K562 (cell line): ENCODE measurements at regions not wholly inside any gene's neighbourhood (a gene's known extent, or its start where the extent isn't known, plus 50 kb on each side); places are given as distances from the start of the nearest gene placed in this dataset.

Experiments
- ATAC-seq: fragments of 200-7000 bp; cut with Tn5 transposase; 3 replicates; pipeline ENCODE4 v1.9.1; 2020; ENCODE audit warnings: moderate library complexity
- BruUV-seq: library from RNA; stranded (reverse); fragments of 400-500 nt; replicated peaks from 2 replicates; lab custom pipeline; 2021; lab: Mats Ljungman, UMichigan
- CTCF ChIA-PET: fragments of 300-600 bp; formaldehyde crosslinking; extraction: SDS; loops from one replicate; lab custom pipeline; 2021; ENCODE audit warnings: low intra/inter-chr PET ratio; lab: Yijun Ruan, JAX
- POLR2A ChIA-PET: fragments of 300-600, 350-650 bp; sonication (Branson Sonifier 250); formaldehyde crosslinking; extraction: SDS; loops from one replicate; lab custom pipeline; 2021; ENCODE audit warnings: antibody characterized with exemption, inconsistent platforms; lab: Yijun Ruan, JAX
- DNase-seq, 4 experiments: peaks; one replicate each; pipeline versions ENCODE4 v3.0.0 to v3.0.0-alpha.2; 2011 to 2018; ENCODE audit warnings: low spot score in 3 of 4, mixed read lengths in 3 of 4; ENCODE audit errors: extremely low read depth in 1 of 4
- FAIRE-seq: peaks from 2 replicates; lab custom pipeline; 2011; peaks lifted over from hg19 to GRCh38; lab: Jason Lieb, UNC
- H2AFZ ChIP-seq: 2 replicates; pipeline ENCODE4 v1.6.0; 2011; ENCODE audit warnings: low read depth, low read length, control low read depth, inconsistent platforms
- H3K27ac ChIP-seq: fragments of 200-600 bp; 3 replicates; pipeline ENCODE4 v1.8.0; 2011; ENCODE audit warnings: low read depth, mild to moderate bottlenecking, control low read depth, inconsistent platforms, low read length, moderate library complexity, mixed read lengths; ENCODE audit errors: extremely low read depth
- H3K27me3 ChIP-seq, 2 experiments: fragments of 300-600 bp in 1 of 2; 2 replicates in 1 of 2; 3 replicates in 1 of 2; pipeline versions ENCODE4 v1.6.0 to v1.8.0; 2011; ENCODE audit warnings: inconsistent platforms in 2 of 2, low read length in 2 of 2, mild to moderate bottlenecking in 1 of 2, mixed read lengths in 1 of 2, moderate library complexity in 1 of 2; ENCODE audit not compliant: control insufficient read depth in 2 of 2, insufficient read depth in 2 of 2
- H3K36me3 ChIP-seq: fragments of 300-600 bp; 3 replicates; pipeline ENCODE4 v1.8.0; 2011; ENCODE audit warnings: mild to moderate bottlenecking, low read length, inconsistent platforms; ENCODE audit not compliant: control insufficient read depth, insufficient read depth
- H3K4me1 ChIP-seq, 2 experiments: fragments of 200-600 bp in 1 of 2; replicated peaks in 1 of 2; 2 replicates in 1 of 2; 3 replicates in 1 of 2; pipeline versions ENCODE4 v1.5.1 to v1.8.0; 2011; ENCODE audit warnings: inconsistent platforms in 2 of 2, low read length in 2 of 2, mild to moderate bottlenecking in 1 of 2, mixed read lengths in 1 of 2, moderate library complexity in 1 of 2; ENCODE audit not compliant: control insufficient read depth in 2 of 2, insufficient read depth in 2 of 2
- H3K4me2 ChIP-seq: 2 replicates; pipeline ENCODE4 v1.6.1; 2011; ENCODE audit warnings: low read length, control low read depth, inconsistent platforms, mixed read lengths; ENCODE audit not compliant: insufficient read depth
- H3K4me3 ChIP-seq: fragments of 200-600 bp; sonication (generic), shearing (Covaris generic); 2 replicates; pipeline ENCODE4 v1.5.1; 2016; ENCODE audit warnings: control low read depth, inconsistent platforms
- H3K79me2 ChIP-seq: fragments of 200-600 bp; 3 replicates; pipeline ENCODE4 v1.8.0; 2011; ENCODE audit warnings: low read length, inconsistent platforms; ENCODE audit not compliant: control insufficient read depth, insufficient read depth
- H3K9ac ChIP-seq, 2 experiments: 2 replicates each; pipeline versions ENCODE4 v1.6.0 to v1.6.1; 2011; ENCODE audit warnings: low read depth in 2 of 2, low read length in 2 of 2, control low read depth in 1 of 2, inconsistent platforms in 1 of 2, mild to moderate bottlenecking in 1 of 2, mixed read lengths in 1 of 2; ENCODE audit not compliant: insufficient read depth in 1 of 2
- H3K9me1 ChIP-seq: one replicate; pipeline ENCODE4 v1.6.0; 2011; ENCODE audit warnings: inconsistent platforms, mild to moderate bottlenecking, low read length, moderate library complexity; ENCODE audit not compliant: control insufficient read depth, insufficient read depth
- H3K9me3 ChIP-seq: replicated peaks from 2 replicates; pipeline ENCODE4 v1.5.1; 2011; ENCODE audit warnings: low read depth, low read length, inconsistent platforms; ENCODE audit not compliant: control insufficient read depth, insufficient read depth
- H4K20me1 ChIP-seq: replicated peaks from 2 replicates; pipeline ENCODE4 v1.6.1; 2011; ENCODE audit warnings: low read length, inconsistent platforms, mixed read lengths; ENCODE audit not compliant: control insufficient read depth, insufficient read depth
- BACH1 ChIP-seq: fragments of 200-800 bp; sonication (Bioruptor generic); IDR thresholded peaks from 2 replicates; pipeline ENCODE4 v1.6.1; 2016; ENCODE audit warnings: missing genetic modification characterization, missing compliant biosample characterization
- CBX3 ChIP-seq, 2 experiments: IDR thresholded peaks; 1 replicate in 1 of 2; 2 replicates in 1 of 2; pipeline ENCODE4 v1.6.1; 2012; ENCODE audit warnings: inconsistent platforms in 2 of 2, low read length in 2 of 2, borderline replicate concordance in 1 of 2, control low read depth in 1 of 2
- CREBBP ChIP-seq: IDR thresholded peaks from one replicate; pipeline ENCODE4 v1.6.1; 2012; ENCODE audit warnings: low read depth, mild to moderate bottlenecking, control low read depth, inconsistent platforms, low read length
- CTBP1 ChIP-seq: fragments of 450-650 bp; IDR thresholded peaks from 2 replicates; pipeline ENCODE4 v1.6.1; 2016; ENCODE audit warnings: borderline replicate concordance
- CTCF ChIP-seq, 3 experiments: IDR thresholded peaks in 2 of 3; conservative IDR thresholded peaks in 1 of 3; 2 replicates each; pipeline ENCODE4 v1.5.1; 2011 to 2012; ENCODE audit warnings: low read length in 3 of 3, mild to moderate bottlenecking in 3 of 3, control low read depth in 2 of 3, improper control_type of control experiment in 1 of 3, inconsistent platforms in 1 of 3, low read depth in 1 of 3, mixed read lengths in 1 of 3, moderate library complexity in 1 of 3; ENCODE audit not compliant: insufficient read depth in 2 of 3
- GABPB1 ChIP-seq: sonication (generic); formaldehyde crosslinking; IDR thresholded peaks from 2 replicates; pipeline ENCODE4 v1.8.0; 2022; ENCODE audit warnings: mild to moderate bottlenecking, missing genetic modification reagents
- MTA2 ChIP-seq: fragments of 450-650 bp; IDR thresholded peaks from 2 replicates; pipeline ENCODE4 v1.6.1; 2016; ENCODE audit warnings: low read depth
- PBX2 ChIP-seq, 2 experiments: IDR thresholded peaks in 1 of 2; conservative IDR thresholded peaks in 1 of 2; 2 replicates each; pipeline ENCODE4 v1.6.1; 2016; ENCODE audit warnings: low read depth in 2 of 2, mild to moderate bottlenecking in 1 of 2, missing compliant biosample characterization in 1 of 2, missing genetic modification characterization in 1 of 2, moderate library complexity in 1 of 2
- SNRNP70 ChIP-seq: fragments of 200-400 bp; formaldehyde crosslinking; optimal IDR thresholded peaks from 2 replicates; pipeline ENCODE3; 2017; ENCODE audit warnings: low read depth, low read length
- THRA ChIP-seq: fragments of 450-650 bp; IDR thresholded peaks from 2 replicates; pipeline ENCODE4 v1.6.1; 2017; ENCODE audit warnings: mild to moderate bottlenecking, moderate library complexity
- XRCC3 ChIP-seq: fragments of 450-650 bp; IDR thresholded peaks from 2 replicates; pipeline ENCODE4 v1.6.1; 2017; ENCODE audit warnings: mild to moderate bottlenecking, moderate library complexity
- ZNF121 ChIP-seq: sonication (generic); formaldehyde crosslinking; conservative IDR thresholded peaks from 2 replicates; pipeline ENCODE4 v1.8.0; 2022; ENCODE audit warnings: missing genetic modification reagents
- ZNF444 ChIP-seq: fragments of 250-450 bp; sonication (Bioruptor Pico); IDR thresholded peaks from 2 replicates; pipeline ENCODE4 v1.4.0; 2020; ENCODE audit warnings: mild to moderate bottlenecking, moderate library complexity
- ZNF507 ChIP-seq: conservative IDR thresholded peaks from 2 replicates; pipeline ENCODE4 v1.6.1; 2017; ENCODE audit warnings: missing genetic modification characterization, missing compliant biosample characterization
- in situ Hi-C: fragments of 300-500 bp; cut with MboI; formaldehyde crosslinking; loops from 4 replicates; pipeline ENCODE4 v1.15.0; 2018; ENCODE audit warnings: inconsistent platforms, mixed read lengths
- intact Hi-C: fragments of 100-400 bp; cut with micrococcal nuclease; formaldehyde crosslinking; loops from 2 replicates; pipeline ENCODE4 v1.14.2; 2022
- TF ChIP-seq, protein P1 (sequence below): sonication (generic); formaldehyde crosslinking; IDR thresholded peaks from 2 replicates; pipeline ENCODE4 v1.8.0; 2022; ENCODE audit warnings: missing genetic modification reagents, mild to moderate bottlenecking, borderline replicate concordance

DNA sequence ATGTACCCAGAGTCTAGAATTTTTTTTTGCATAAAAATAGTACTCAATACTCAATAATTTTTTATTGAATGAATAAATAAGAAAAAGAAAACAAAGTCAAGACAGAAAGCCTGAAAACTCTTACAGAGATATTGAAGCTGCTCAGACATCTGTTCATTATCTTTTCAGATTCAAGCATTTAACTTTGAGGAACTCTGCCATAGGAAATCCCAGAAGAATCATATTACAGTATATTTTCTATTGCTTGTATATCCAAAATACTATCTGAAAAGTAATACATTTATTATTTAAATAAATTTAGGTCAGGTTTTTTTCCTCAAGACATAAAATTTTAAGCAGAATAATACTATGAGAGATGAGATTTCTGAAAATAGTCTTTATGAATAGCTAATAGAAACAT, 755.9 kb upstream of the ADGRL4 start:
- CTCF ChIA-PET, result no interaction called here
- POLR2A ChIA-PET, result no interaction called here
- BruUV-seq, result no TSS peak
- TF ChIP-seq CTBP1 (no peak), CTCF (IDR thresholded peaks at IDR 0.05 in 2 of 3, conservative IDR thresholded peaks at IDR 0.05 in 1 of 3; ENCODE audit: insufficient read depth in 2 of 3, low read depth in 1 of 3, low read length in 3 of 3) (no peak), ZNF507 (tag) (no peak), XRCC3 (no peak), MTA2 (no peak), BACH1 (tag) (no peak), ZNF444 (CRISPR knock-in tag) (no peak), CBX3 (IDR thresholded peaks at IDR 0.05; ENCODE audit: borderline replicate concordance in 1 of 2, low read length in 2 of 2) (no peak), CREBBP (no peak), THRA (no peak), PBX2 (CRISPR knock-in tag; IDR thresholded peaks at IDR 0.05; ENCODE audit: low read depth) (no peak), PBX2 (tag; conservative IDR thresholded peaks at IDR 0.05; ENCODE audit: low read depth) (no peak), ZNF121 (CRISPR knock-in tag) (no peak), SNRNP70 (no peak), GABPB1 (CRISPR knock-in tag) (no peak)
- TF ChIP-seq, protein P1, sequence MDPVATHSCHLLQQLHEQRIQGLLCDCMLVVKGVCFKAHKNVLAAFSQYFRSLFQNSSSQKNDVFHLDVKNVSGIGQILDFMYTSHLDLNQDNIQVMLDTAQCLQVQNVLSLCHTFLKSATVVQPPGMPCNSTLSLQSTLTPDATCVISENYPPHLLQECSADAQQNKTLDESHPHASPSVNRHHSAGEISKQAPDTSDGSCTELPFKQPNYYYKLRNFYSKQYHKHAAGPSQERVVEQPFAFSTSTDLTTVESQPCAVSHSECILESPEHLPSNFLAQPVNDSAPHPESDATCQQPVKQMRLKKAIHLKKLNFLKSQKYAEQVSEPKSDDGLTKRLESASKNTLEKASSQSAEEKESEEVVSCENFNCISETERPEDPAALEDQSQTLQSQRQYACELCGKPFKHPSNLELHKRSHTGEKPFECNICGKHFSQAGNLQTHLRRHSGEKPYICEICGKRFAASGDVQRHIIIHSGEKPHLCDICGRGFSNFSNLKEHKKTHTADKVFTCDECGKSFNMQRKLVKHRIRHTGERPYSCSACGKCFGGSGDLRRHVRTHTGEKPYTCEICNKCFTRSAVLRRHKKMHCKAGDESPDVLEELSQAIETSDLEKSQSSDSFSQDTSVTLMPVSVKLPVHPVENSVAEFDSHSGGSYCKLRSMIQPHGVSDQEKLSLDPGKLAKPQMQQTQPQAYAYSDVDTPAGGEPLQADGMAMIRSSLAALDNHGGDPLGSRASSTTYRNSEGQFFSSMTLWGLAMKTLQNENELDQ (CRISPR knock-in tag), result no peak

More for the DNA sequence above, 755.9 kb upstream of the ADGRL4 start:
- FAIRE-seq, result no peak
- H3K9ac ChIP-seq, result no peak overlapping the region
- no peak for ATAC-seq
- H2AFZ ChIP-seq, result no peak overlapping the region
- no peak overlapping the region for H3K4me2 ChIP-seq
- DNase-seq, result no peak
- no peaks in the 10 kb centered on the region for H3K79me2 ChIP-seq
- intact Hi-C loops, result no loop called here
- no peak overlapping the region for H3K4me3 ChIP-seq
- H3K4me1 ChIP-seq, result no peaks in the 10 kb centered on the region
- H4K20me1 ChIP-seq, result no peaks in the 10 kb centered on the region
- no peak overlapping the region for H3K27ac ChIP-seq
- no peaks in the 10 kb centered on the region for H3K36me3 ChIP-seq
- H3K9me1 ChIP-seq, result no peaks in the 10 kb centered on the region
- H3K9me3 ChIP-seq, result no peaks in the 10 kb centered on the region
- H3K27me3 ChIP-seq, result no peaks in the 10 kb centered on the region
- in situ Hi-C loops, result no loop called here
